Lower lobe of right lung (tissue), 2 donors: ENCODE measurements at regions not wholly inside any gene's neighbourhood (a gene's known extent, or its start where the extent isn't known, plus 50 kb on each side); places are given as distances from the start of the nearest gene placed in this dataset.
A peak's percentile ranks its signal among the peaks of the same experiment; 100 is the strongest.

Experiments used
- ATAC-seq, 2 donors: fragments of 200-7000 bp; cut with Tn5 transposase; one replicate each; pipeline ENCODE4 v1.9.1; 2020 to 2022; ENCODE audit warnings: mild to moderate bottlenecking in 2 of 2, moderate library complexity in 2 of 2
- DNase-seq: peaks from one replicate; pipeline ENCODE4 v3.0.0-alpha.2; 2020
- H3K27ac ChIP-seq: fragments of 200-600 bp; one replicate; pipeline ENCODE4 v1.8.0; 2022
- H3K27me3 ChIP-seq: fragments of 200-600 bp; one replicate; pipeline ENCODE4 v1.8.0; 2022; ENCODE audit warnings: low read depth
- H3K36me3 ChIP-seq: fragments of 200-600 bp; one replicate; pipeline ENCODE4 v1.8.0; 2022; ENCODE audit warnings: mild to moderate bottlenecking
- H3K4me1 ChIP-seq: fragments of 200-600 bp; one replicate; pipeline ENCODE4 v1.8.0; 2022
- H3K4me3 ChIP-seq: fragments of 200-600 bp; one replicate; pipeline ENCODE4 v1.8.0; 2022; ENCODE audit warnings: mild to moderate bottlenecking
- H3K9me3 ChIP-seq: fragments of 200-600 bp; one replicate; pipeline ENCODE4 v1.8.0; 2022
- intact Hi-C: fragments of 100-400 bp; cut with DNase I; formaldehyde crosslinking; loops from one replicate; pipeline ENCODE4 v1.11.0; 2022
- TF ChIP-seq, protein P1 (sequence below): fragments of 200-600 bp; IDR thresholded peaks from one replicate; pipeline ENCODE4 v1.8.0; 2022; ENCODE audit warnings: antibody characterized with exemption, mild to moderate bottlenecking
- donor health status: DM: no; HTN: yes; CAD: no; lungs with severe emphysema.

DNA sequence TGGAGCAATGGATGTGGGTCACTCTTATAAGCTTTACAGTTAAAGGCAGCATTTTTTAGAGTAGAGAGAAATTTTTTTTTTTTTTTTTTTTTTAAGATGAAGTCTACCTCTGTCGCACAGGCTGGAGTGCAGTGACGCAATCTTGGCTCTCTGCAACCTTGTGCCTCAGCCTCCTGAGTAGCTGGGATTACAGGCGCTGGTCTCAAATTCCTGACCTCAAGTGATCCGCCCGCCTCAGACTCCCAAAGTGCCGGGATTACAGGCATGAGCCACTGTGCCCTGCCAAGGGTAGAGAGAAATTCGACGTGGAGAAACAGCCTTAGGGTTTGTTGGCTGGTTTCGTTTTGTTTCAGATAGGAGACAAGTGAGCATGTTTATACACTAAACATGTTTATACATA lies 594.2 kb upstream of the ADAMTS5 start:
- Histone ChIP-seq H3K4me3 (no peak overlapping the region), H3K9me3 (no peaks in the 10 kb centered on the region), H3K27me3 (no peaks in the 10 kb centered on the region), H3K36me3 (no peaks in the 10 kb centered on the region), H3K27ac (no peak overlapping the region), H3K4me1 (no peaks in the 10 kb centered on the region)
- ATAC-seq: peak; percentile 69 to 76
- TF ChIP-seq, protein P1, sequence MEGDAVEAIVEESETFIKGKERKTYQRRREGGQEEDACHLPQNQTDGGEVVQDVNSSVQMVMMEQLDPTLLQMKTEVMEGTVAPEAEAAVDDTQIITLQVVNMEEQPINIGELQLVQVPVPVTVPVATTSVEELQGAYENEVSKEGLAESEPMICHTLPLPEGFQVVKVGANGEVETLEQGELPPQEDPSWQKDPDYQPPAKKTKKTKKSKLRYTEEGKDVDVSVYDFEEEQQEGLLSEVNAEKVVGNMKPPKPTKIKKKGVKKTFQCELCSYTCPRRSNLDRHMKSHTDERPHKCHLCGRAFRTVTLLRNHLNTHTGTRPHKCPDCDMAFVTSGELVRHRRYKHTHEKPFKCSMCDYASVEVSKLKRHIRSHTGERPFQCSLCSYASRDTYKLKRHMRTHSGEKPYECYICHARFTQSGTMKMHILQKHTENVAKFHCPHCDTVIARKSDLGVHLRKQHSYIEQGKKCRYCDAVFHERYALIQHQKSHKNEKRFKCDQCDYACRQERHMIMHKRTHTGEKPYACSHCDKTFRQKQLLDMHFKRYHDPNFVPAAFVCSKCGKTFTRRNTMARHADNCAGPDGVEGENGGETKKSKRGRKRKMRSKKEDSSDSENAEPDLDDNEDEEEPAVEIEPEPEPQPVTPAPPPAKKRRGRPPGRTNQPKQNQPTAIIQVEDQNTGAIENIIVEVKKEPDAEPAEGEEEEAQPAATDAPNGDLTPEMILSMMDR: no peak
- DNase-seq: peak; percentile 71
- intact Hi-C loops: no loop called here

DNA sequence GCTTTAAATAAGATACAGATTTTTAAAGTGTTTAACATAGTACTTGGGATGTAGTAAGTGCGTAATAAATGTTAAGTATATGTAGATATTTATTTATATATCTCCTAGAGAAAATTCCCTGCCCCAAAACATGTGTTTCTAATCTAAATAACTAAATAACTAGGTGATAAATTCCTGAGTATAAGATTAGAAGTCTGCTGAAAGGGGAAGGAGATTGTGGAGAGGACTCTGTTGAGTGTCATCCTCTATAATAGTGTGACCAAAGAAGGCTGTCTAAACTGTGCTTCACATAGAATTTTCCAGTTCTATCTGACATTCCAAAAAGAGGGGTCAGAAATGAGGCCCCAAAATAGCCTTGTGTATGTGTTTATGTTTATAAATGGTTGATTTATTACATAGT lies 590.5 kb upstream of the ADAMTS5 start:
- Histone ChIP-seq H3K27ac (no peak overlapping the region), H3K4me3 (no peak overlapping the region), H3K27me3 (no peaks in the 10 kb centered on the region), H3K36me3 (no peaks in the 10 kb centered on the region), H3K9me3 (peaks cover under 1% of the 10 kb centered on the region), H3K4me1 (no peaks in the 10 kb centered on the region)
- ATAC-seq (no peak), DNase-seq (no peak)
- intact Hi-C loops: no loop called here
- TF ChIP-seq, protein P1: no peak

DNA sequence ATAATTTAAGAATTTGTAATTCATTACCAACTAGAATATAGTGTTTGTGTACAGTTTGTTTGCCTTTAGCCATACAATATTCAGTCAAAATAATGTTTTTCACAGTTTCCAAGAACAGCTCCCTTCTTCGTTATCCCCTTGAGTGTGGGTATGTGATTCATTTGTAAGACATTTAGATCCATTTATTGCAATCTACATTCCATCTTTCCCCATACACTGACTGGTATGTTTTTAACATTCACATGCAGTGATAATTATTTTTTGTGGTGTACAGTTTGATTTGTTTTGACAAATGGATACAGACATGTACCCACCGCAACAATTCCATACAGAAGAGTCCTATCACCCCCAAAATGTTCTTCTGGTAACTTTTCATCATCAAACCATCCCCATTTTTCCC lies 589.1 kb upstream of the ADAMTS5 start:
- DNase-seq: no peak
- peaks cover 5% of the 10 kb centered on the region for H3K9me3 ChIP-seq
- intact Hi-C loops: no loop called here

DNA sequence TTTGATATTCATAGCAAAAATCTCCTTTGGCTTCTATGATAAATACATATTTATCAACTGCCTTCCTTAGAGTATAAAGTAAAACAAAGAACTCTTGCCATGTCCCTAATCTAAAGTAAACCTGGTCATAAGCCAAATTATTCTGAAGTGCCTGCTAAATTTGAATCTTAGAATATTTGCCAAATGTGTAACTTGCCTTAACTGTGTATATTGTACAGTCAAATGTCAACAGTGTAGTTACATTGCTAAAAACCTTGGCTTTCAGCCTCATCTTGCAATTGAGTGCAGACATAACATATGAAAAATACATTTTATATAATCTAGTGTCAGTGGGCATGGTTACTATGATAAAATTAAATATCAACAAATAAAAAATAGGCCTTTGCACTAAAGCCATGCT lies 583.4 kb upstream of the ADAMTS5 start:
- intact Hi-C loops: no loop called here
- no peaks in the 10 kb centered on the region for H3K36me3 ChIP-seq
- H3K4me1 ChIP-seq: peaks cover 10% of the 10 kb centered on the region
- TF ChIP-seq, protein P1: no peak
- DNase-seq: no peak
- no peaks in the 10 kb centered on the region for H3K27me3 ChIP-seq
- peak; percentile 11 to 64 for ATAC-seq
- peaks cover 5% of the 10 kb centered on the region for H3K9me3 ChIP-seq
- H3K27ac ChIP-seq: no peak overlapping the region
- no peak overlapping the region for H3K4me3 ChIP-seq

More for the DNA sequence above, 589.1 kb upstream of the ADAMTS5 start:
- TF ChIP-seq, protein P1: no peak
- H3K27me3 ChIP-seq: no peaks in the 10 kb centered on the region
- no peaks in the 10 kb centered on the region for H3K36me3 ChIP-seq
- H3K27ac ChIP-seq: no peak overlapping the region
- no peaks in the 10 kb centered on the region for H3K4me1 ChIP-seq
- no peak overlapping the region for H3K4me3 ChIP-seq
- no peak for ATAC-seq

DNA sequence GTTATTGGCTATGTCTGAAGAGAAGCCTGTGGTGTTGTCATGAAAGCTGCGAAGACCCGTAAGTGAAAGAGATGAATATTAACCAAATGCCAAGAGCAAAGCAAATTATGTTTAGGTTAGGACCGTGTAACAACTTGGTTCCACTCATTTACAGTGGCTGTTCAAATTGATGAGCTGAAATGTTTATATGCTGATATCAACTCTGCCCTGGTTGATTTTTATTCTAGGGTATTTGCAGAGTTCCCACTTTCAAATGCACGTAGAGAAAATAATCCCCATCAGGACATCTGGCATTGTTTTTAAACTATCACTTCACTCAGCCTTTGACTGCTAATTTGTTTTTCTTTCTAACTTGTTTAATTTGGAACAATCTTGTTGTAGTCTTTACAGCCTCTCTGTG lies 581.6 kb upstream of the ADAMTS5 start:
- no peak for ATAC-seq
- DNase-seq: no peak
- Histone ChIP-seq H3K4me1 (peaks cover 10% of the 10 kb centered on the region), H3K27me3 (no peaks in the 10 kb centered on the region), H3K4me3 (no peak overlapping the region), H3K36me3 (no peaks in the 10 kb centered on the region), H3K27ac (no peak overlapping the region), H3K9me3 (peaks cover 5% of the 10 kb centered on the region)
- TF ChIP-seq, protein P1: no peak
- intact Hi-C loops: no loop called here
